Transverse colon (tissue), 4 donors: ENCODE measurements at regions not wholly inside any gene's neighbourhood (a gene's known extent, or its start where the extent isn't known, plus 50 kb on each side); places are given as distances from the start of the nearest gene placed in this dataset.

Experiments used
- DNase-seq: peaks from one replicate; pipeline ENCODE4 v3.0.0-alpha.2; 2019
- H3K27ac ChIP-seq, 4 donors: fragments of 200-600 bp; sonication (generic); 2 replicates each; pipeline ENCODE4 v1.5.1; 2016 to 2018; ENCODE audit warnings: inconsistent platforms in 4 of 4
- H3K27me3 ChIP-seq: fragments of 200-600 bp; sonication (generic); 2 replicates; pipeline ENCODE4 v1.5.1; 2017; ENCODE audit warnings: inconsistent platforms
- H3K36me3 ChIP-seq, 4 donors: fragments of 200-600 bp; sonication (generic); 2 replicates each; pipeline ENCODE4 v1.5.1; 2017 to 2019; ENCODE audit warnings: inconsistent platforms in 4 of 4
- H3K4me1 ChIP-seq, 4 donors: fragments of 200-600 bp; sonication (generic); 2 replicates each; pipeline ENCODE4 v1.5.1; 2017 to 2020; ENCODE audit warnings: inconsistent platforms in 4 of 4
- H3K4me3 ChIP-seq, 4 donors: fragments of 200-600 bp; sonication (generic); 1 replicate in 1 of 4; 2 replicates in 3 of 4; pipeline versions ENCODE4 v1.5.1 to v1.6.1; 2017 to 2019; ENCODE audit warnings: inconsistent platforms in 4 of 4
- H3K9me3 ChIP-seq, 2 donors: fragments of 200-600 bp; sonication (generic); 2 replicates each; pipeline ENCODE4 v1.5.1; 2017 to 2019; ENCODE audit warnings: inconsistent platforms in 2 of 2
- CTCF ChIP-seq, 5 experiments: fragments of 200-600 bp in 3 of 5; fragments of 450-650 bp in 2 of 5; sonication (generic) in 3 of 5; IDR thresholded peaks; 1 replicate in 2 of 5; 2 replicates in 3 of 5; pipeline ENCODE4 v1.5.1; 2016 to 2017; ENCODE audit warnings: antibody characterized with exemption in 5 of 5, inconsistent platforms in 3 of 5, mild to moderate bottlenecking in 2 of 5, moderate library complexity in 1 of 5
- EP300 ChIP-seq: sonication (generic); formaldehyde crosslinking; IDR thresholded peaks from one replicate; pipeline ENCODE4 v1.6.1; 2017; ENCODE audit warnings: antibody characterized with exemption, low read depth
- POLR2A ChIP-seq: fragments of 450-650 bp; IDR thresholded peaks from one replicate; pipeline ENCODE4 v1.6.1; 2016; ENCODE audit warnings: antibody characterized with exemption, mild to moderate bottlenecking, moderate library complexity
- POLR2AphosphoS5 ChIP-seq, 3 donors: sonication (generic); formaldehyde crosslinking; IDR thresholded peaks; one replicate each; pipeline ENCODE4 v1.6.1; 2016; ENCODE audit warnings: antibody characterized with exemption in 3 of 3
- WGBS, 2 donors: methylation state at CpG; one replicate each; pipeline ENCODE4 v1.1.5; 2018; ENCODE audit warnings: low coverage in 1 of 2; 5-methylcytosine and 5-hydroxymethylcytosine counted together
- in situ Hi-C, 4 donors: fragments of 200-750 bp; cut with MboI; loops; one replicate each; pipeline versions ENCODE4 v1.15.0 to v1.15.1; 2017; ENCODE audit warnings: low sequenced_read_pairs in 3 of 4, low pct_ligation_motif_present in 1 of 4, low pct_unique_long_range_greater_than_20kb in 1 of 4
- intact Hi-C: fragments of 100-400 bp; cut with DNase I; formaldehyde crosslinking; loops from one replicate; pipeline ENCODE4 v1.15.1; 2023; ENCODE audit warnings: low total_unique reads

GRCh38 chr6:44702292-44702691, 314.8 kb downstream of the CDC5L start:
- Histone ChIP-seq H3K4me1 (no peaks in the 10 kb centered on the region), H3K36me3 (no peaks in the 10 kb centered on the region), H3K4me3 (no peak overlapping the region), H3K27ac (no peak overlapping the region), H3K9me3 (no peaks in the 10 kb centered on the region), H3K27me3 (no peaks in the 10 kb centered on the region)
- intact Hi-C loops = no loop called here
- DNase-seq = no peak
- in situ Hi-C loops = no loop called here
- TF ChIP-seq POLR2AphosphoS5 (IDR thresholded peaks at IDR 0.05) (no peak), EP300 (no peak), POLR2A (no peak), CTCF (IDR thresholded peaks at IDR 0.05) (no peak)

GRCh38 chr6:44704240-44705150, 317.0 kb downstream of the CDC5L start:
- Histone ChIP-seq H3K27me3 (no peaks in the 10 kb centered on the region), H3K4me1 (no peaks in the 10 kb centered on the region), H3K27ac (no peak overlapping the region), H3K9me3 (no peaks in the 10 kb centered on the region), H3K36me3 (no peaks in the 10 kb centered on the region), H3K4me3 (no peak overlapping the region)
- in situ Hi-C loops (no loop called here), intact Hi-C loops (no loop called here)
- TF ChIP-seq POLR2AphosphoS5 (IDR thresholded peaks at IDR 0.05) (no peak), POLR2A (no peak), CTCF (IDR thresholded peaks at IDR 0.05) (no peak), EP300 (no peak)
- DNase-seq = no peak
- 75 to 77% methylated on average over 4 to 15 of the region's 15 CpGs for WGBS, 2 donors

- Histone ChIP-seq H3K4me3 (no peak overlapping the region), H3K9me3 (no peaks in the 10 kb centered on the region), H3K4me1 (no peaks in the 10 kb centered on the region), H3K27me3 (no peaks in the 10 kb centered on the region), H3K36me3 (no peaks in the 10 kb centered on the region), H3K27ac (no peak overlapping the region)
- 93% methylated on average over 4 of the region's 4 CpGs; no CpG with 5 or more reads in 1 of the 2 donors for WGBS, 2 donors
- no peak for DNase-seq
- in situ Hi-C loops = no loop called here
- no peak for TF ChIP-seq POLR2A
- no peak for TF ChIP-seq EP300
- intact Hi-C loops = no loop called here
These were observed 318.1 kb downstream of the CDC5L start for GRCh38 chr6:44705596-44705995.

GRCh38 chr6:44706011-44706410, 318.5 kb downstream of the CDC5L start:
- no peak for DNase-seq
- TF ChIP-seq POLR2A (no peak), CTCF (IDR thresholded peaks at IDR 0.05) (no peak), POLR2AphosphoS5 (IDR thresholded peaks at IDR 0.05) (no peak), EP300 (no peak)
- H3K27me3 ChIP-seq = no peaks in the 10 kb centered on the region
- WGBS, 2 donors = 89% methylated on average over 5 of the region's 5 CpGs; no CpG with 5 or more reads in 1 of the 2 donors
- intact Hi-C loops = no loop called here
- H3K4me3 ChIP-seq = no peak overlapping the region
- H3K4me1 ChIP-seq = no peaks in the 10 kb centered on the region
- H3K36me3 ChIP-seq = no peaks in the 10 kb centered on the region
- H3K27ac ChIP-seq = no peak overlapping the region
- no peaks in the 10 kb centered on the region for H3K9me3 ChIP-seq
- in situ Hi-C loops = no loop called here
